ENCODE measurements at regions not wholly inside any gene's neighbourhood (a gene's known extent, or its start where the extent isn't known, plus 50 kb on each side); places are given as distances from the start of the nearest gene placed in this dataset.

DNA sequence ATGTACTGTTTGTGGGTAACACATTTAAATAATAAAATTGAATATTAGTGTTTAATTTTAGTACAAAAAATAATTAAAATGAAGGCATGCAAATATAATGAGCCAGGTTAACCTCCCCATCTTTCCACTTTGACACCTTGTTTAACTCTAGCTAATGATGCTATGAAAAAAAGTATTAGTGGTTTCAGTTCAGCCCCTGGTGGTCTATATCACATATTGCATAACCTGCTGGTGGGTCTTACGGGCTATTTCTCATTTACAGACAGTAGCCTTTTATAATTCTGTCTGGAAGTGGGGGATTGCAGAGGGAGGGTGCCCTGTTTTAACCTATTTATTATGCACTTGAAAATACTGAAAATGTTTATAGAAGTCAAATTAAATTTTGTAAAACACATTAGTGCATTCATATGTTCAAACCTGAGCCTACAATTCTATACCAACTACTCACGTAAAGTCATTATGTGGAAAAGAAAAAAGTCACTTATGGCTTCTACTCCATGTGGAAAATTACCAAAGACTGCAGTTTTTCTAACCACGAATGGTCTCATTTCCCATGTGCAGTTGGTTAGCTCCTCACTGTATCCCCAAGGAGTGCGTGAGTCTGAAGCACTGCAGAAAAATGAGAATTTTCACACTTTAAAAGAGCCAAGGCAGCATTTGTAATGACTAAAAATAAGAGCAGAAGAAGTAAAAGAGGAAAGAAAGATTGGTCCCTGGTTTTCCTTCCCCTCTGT is 381.0 kb downstream of the MTX2 start:
- Histone ChIP-seq H3K4me3 (no peak overlapping the region), H3K79me2 (no peaks in the 10 kb centered on the region), H2AFZ (no peak overlapping the region), H3K27me3 (peaks cover 40% of the 10 kb centered on the region), H3K9me2 (replicated peaks; ENCODE audit: insufficient read depth) (no peaks in the 10 kb centered on the region), H3K36me3 (replicated peaks; ENCODE audit: insufficient read depth, low read depth) (no peaks in the 10 kb centered on the region), H3K27ac (no peak overlapping the region), H3K4me1 (ENCODE audit: insufficient read depth) (no peaks in the 10 kb centered on the region), H3K4me2 (no peak overlapping the region), H3K9me3 (ENCODE audit: low read depth) (no peaks in the 10 kb centered on the region), H4K20me1 (ENCODE audit: insufficient read depth, poor library complexity, severe bottlenecking) (no peaks in the 10 kb centered on the region)
- 85% methylated on average over 4 of the region's 4 CpGs for WGBS (ENCODE audit: low lambda C conversion rate, missing lambda C conversion rate)
- DNase-seq (ENCODE audit: low spot score): no peak
- TF ChIP-seq EZH2 (IDR thresholded peaks at IDR 0.05; ENCODE audit: borderline replicate concordance): no peak
- TF ChIP-seq EZH2phosphoT487 (IDR thresholded peaks at IDR 0.05; ENCODE audit: low read depth, severe bottlenecking, unreplicated experiment): no peak
- TF ChIP-seq, protein P1, sequence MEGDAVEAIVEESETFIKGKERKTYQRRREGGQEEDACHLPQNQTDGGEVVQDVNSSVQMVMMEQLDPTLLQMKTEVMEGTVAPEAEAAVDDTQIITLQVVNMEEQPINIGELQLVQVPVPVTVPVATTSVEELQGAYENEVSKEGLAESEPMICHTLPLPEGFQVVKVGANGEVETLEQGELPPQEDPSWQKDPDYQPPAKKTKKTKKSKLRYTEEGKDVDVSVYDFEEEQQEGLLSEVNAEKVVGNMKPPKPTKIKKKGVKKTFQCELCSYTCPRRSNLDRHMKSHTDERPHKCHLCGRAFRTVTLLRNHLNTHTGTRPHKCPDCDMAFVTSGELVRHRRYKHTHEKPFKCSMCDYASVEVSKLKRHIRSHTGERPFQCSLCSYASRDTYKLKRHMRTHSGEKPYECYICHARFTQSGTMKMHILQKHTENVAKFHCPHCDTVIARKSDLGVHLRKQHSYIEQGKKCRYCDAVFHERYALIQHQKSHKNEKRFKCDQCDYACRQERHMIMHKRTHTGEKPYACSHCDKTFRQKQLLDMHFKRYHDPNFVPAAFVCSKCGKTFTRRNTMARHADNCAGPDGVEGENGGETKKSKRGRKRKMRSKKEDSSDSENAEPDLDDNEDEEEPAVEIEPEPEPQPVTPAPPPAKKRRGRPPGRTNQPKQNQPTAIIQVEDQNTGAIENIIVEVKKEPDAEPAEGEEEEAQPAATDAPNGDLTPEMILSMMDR (IDR thresholded peaks at IDR 0.05; ENCODE audit: poor library complexity): no peak

DNA sequence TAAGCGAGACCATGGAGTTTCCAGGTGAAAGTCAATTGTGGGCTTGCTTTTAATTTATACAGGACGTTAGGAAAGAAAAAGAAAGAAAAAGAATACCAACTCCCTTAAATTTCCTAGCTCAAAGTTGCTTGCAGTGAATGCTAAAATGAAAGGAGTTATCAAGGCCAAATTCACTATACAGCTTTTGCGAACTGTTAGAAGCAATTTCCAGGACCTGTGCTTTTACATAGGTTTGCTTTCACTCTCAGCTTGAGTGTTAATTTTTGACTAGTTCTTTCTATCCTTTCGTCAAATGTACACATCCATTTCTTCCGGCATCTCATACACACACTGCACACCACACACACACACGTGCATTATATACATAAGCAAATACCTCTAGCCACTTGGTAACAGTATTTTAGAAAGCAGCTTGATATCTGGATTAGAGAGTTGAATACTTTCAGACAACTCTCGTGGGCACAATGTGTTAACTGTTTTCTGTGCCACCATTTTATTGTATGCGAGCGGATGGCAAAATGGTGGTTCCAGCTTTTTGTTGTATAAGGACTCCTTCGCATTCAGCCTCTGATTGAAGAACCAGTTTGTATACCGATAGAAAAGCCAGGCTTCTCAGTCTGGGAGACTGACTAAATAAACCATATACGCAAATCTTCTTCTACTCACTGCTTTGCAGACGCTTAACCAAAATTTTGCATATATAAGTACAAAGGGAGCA is 381.8 kb downstream of the MTX2 start:
- no peak for DNase-seq (ENCODE audit: low spot score)
- peaks cover 33% of the 10 kb centered on the region for H3K27me3 ChIP-seq
- H2AFZ ChIP-seq: no peak overlapping the region
- TF ChIP-seq EZH2phosphoT487 (IDR thresholded peaks at IDR 0.05; ENCODE audit: low read depth, severe bottlenecking, unreplicated experiment) (no peak), EZH2 (IDR thresholded peaks at IDR 0.05; ENCODE audit: borderline replicate concordance) (no peak)
- TF ChIP-seq, protein P1 (IDR thresholded peaks at IDR 0.05; ENCODE audit: poor library complexity): no peak
- no peaks in the 10 kb centered on the region for H3K36me3 ChIP-seq (replicated peaks; ENCODE audit: insufficient read depth, low read depth)
- no peaks in the 10 kb centered on the region for H3K79me2 ChIP-seq
- no peak overlapping the region for H3K4me3 ChIP-seq
- WGBS (ENCODE audit: low lambda C conversion rate, missing lambda C conversion rate): 88% methylated on average over 13 of the region's 13 CpGs
- H4K20me1 ChIP-seq (ENCODE audit: insufficient read depth, poor library complexity, severe bottlenecking): no peaks in the 10 kb centered on the region
- no peak overlapping the region for H3K27ac ChIP-seq
- no peaks in the 10 kb centered on the region for H3K9me2 ChIP-seq (replicated peaks; ENCODE audit: insufficient read depth)
- H3K9me3 ChIP-seq (ENCODE audit: low read depth): no peaks in the 10 kb centered on the region
- H3K4me2 ChIP-seq: no peak overlapping the region
- no peaks in the 10 kb centered on the region for H3K4me1 ChIP-seq (ENCODE audit: insufficient read depth)

DNA sequence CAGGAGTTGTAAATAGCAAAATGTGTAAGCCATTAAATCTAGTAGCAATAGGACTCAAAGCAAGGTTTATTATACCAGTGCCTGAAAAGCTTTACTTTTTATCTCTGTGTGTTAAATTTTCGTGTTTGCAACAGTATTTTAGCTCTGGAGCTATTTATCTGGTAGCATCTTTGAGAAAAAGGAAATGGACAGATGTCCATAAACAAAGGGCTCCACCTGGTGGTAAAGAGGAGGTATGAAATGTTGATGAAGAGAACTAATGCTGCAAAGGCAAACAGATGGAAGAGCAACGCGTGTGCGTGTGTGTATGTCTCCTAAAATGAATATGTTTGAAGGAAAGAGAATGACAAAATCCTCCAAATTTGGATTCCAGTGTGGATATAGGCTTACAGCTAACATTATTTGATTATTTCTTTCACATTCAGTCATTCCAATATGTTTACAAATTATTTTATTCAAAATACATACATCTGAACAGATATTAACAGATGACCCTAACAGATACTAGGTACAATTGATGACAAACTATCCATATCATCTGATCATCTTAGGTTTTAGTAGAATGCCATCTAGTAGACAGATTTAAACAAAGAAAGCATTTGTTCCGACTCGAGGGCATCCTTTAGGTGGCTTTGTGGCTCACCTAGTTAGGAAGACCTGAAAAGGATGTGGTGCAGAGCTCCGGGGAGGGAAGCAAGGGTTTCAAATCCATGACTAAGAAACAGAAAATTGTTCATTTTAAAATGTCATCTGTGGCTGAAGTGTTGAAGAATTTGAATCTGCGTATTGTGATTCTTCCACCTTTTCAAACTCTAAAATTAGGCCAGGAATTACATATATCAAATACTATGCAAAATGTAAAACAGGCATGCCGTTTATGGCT is 383.3 kb downstream of the MTX2 start:
- peak; percentile 75 for DNase-seq (ENCODE audit: low spot score)
- no peak overlapping the region for H3K4me3 ChIP-seq
- TF ChIP-seq EZH2 (IDR thresholded peaks at IDR 0.05; ENCODE audit: borderline replicate concordance) (no peak), EZH2phosphoT487 (IDR thresholded peaks at IDR 0.05; ENCODE audit: low read depth, severe bottlenecking, unreplicated experiment) (no peak)
- TF ChIP-seq, protein P1 (IDR thresholded peaks at IDR 0.05; ENCODE audit: poor library complexity): peak; percentile 72
- no peak overlapping the region for H2AFZ ChIP-seq
- H3K4me2 ChIP-seq: no peak overlapping the region
- no peaks in the 10 kb centered on the region for H3K9me3 ChIP-seq (ENCODE audit: low read depth)
- no peak overlapping the region for H3K27ac ChIP-seq
- H3K4me1 ChIP-seq (ENCODE audit: insufficient read depth): no peaks in the 10 kb centered on the region
- H3K9me2 ChIP-seq (replicated peaks; ENCODE audit: insufficient read depth): no peaks in the 10 kb centered on the region
- no peaks in the 10 kb centered on the region for H3K79me2 ChIP-seq
- 55% methylated on average over 9 of the region's 9 CpGs for WGBS (ENCODE audit: low lambda C conversion rate, missing lambda C conversion rate)
- peaks cover 20% of the 10 kb centered on the region for H3K27me3 ChIP-seq
- no peaks in the 10 kb centered on the region for H4K20me1 ChIP-seq (ENCODE audit: insufficient read depth, poor library complexity, severe bottlenecking)
- H3K36me3 ChIP-seq (replicated peaks; ENCODE audit: insufficient read depth, low read depth): no peaks in the 10 kb centered on the region
